ENCODE measurements at regions not wholly inside any gene's neighbourhood (a gene's known extent, or its start where the extent isn't known, plus 50 kb on each side); places are given as distances from the start of the nearest gene placed in this dataset.

DNA sequence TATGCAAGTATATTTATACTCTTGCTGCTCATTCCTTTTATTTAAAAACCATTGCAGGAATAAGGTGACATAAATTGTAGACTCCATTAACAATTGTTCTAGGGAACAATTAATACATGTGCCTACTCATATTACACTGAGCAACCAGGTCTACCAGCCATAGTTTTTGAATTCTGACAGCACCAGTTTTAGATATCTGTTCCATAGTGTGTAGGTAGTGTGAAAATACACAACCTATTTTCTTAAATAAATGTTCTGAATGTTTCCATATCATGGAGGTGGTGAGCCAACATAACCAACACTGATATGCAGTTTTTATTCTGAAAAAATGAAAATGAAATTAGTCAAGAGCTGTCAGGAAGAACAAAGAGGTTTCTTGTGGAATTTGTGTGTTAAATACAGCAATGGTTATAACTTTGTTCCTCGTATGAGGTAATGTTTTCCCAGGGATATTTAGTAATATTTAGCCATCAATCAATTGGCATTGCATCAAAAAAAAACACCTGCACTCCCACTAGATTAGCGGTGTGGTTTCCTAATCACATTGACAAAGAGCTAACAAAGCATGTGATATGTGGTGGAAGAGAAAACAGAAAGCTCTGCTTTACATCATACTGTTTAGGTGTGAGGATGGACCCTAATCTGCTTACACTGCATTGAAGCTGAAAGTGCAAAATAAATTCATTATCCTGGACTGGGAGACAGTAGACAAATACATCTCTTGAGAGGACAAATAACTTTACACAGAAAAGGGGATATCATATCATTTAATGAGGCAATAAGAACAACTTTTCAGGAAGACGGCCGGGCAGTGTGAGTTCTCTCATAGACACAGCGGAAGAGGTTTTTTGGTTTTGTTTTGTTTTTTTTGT lies 369.5 kb upstream of the THBS1 start:
- TF ChIP-seq, protein P1, sequence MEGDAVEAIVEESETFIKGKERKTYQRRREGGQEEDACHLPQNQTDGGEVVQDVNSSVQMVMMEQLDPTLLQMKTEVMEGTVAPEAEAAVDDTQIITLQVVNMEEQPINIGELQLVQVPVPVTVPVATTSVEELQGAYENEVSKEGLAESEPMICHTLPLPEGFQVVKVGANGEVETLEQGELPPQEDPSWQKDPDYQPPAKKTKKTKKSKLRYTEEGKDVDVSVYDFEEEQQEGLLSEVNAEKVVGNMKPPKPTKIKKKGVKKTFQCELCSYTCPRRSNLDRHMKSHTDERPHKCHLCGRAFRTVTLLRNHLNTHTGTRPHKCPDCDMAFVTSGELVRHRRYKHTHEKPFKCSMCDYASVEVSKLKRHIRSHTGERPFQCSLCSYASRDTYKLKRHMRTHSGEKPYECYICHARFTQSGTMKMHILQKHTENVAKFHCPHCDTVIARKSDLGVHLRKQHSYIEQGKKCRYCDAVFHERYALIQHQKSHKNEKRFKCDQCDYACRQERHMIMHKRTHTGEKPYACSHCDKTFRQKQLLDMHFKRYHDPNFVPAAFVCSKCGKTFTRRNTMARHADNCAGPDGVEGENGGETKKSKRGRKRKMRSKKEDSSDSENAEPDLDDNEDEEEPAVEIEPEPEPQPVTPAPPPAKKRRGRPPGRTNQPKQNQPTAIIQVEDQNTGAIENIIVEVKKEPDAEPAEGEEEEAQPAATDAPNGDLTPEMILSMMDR (IDR thresholded peaks at IDR 0.05; ENCODE audit: control extremely low read depth, extremely low read depth, low read depth, missing control alignments) = no peak
- POLR2A ChIA-PET = no interaction called here
- CTCF ChIA-PET = interaction anchor here (1.1 kb wide), 1 partner anchor 8 kb away, joined by 3 read pairs; no protein-coding TSS in a partner anchor
- no peak for DNase-seq (ENCODE audit: extremely low spot score)

DNA sequence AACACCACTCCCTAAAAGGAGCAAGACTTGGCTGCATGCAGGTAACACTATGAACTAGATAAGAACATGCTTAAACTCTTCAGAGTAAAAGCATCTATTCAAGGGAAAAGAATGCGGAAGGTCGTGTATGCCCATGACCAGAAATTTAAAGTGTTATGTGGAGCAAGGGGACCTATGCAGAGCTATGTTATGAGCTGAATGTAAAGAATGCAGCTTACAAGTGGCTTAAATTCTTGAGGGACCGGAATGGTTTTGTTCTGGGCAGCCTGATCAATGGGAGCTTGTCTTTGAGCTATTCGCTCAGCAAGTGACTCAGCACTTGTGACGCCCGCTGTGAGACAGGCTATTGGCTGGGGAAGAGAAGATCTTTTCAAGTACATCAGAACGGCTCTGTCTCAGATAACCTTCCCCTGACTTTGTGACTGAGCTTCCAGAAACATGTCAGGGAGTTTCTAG lies 367.5 kb upstream of the THBS1 start:
- no peak for DNase-seq (ENCODE audit: extremely low spot score)
- ChIA-PET POLR2A (no interaction called here), CTCF (interaction anchor here (0.8 kb wide), 1 partner anchor 9 kb away, joined by 3 read pairs; no protein-coding TSS in a partner anchor)
- TF ChIP-seq, protein P1 (IDR thresholded peaks at IDR 0.05; ENCODE audit: control extremely low read depth, extremely low read depth, low read depth, missing control alignments) = no peak

DNA sequence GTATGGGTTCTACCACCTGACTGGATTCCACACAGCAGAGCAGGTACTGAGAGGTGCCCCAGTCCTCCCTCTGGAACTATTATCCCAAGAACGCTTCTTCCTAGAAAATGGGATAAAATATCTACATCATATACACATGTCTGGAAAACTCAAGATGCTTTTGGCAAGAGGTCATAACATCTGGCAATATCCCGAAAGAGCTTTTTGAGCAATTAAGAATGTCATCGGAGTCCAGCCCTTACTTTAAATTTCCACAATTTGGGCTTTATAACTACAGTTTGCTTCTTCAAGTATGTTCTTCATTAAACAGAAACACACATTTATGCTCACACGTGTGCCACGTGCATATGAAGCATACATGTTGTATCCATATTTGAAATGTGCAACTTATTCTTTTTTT lies 365.9 kb upstream of the THBS1 start:
- CTCF ChIA-PET = no interaction called here
- POLR2A ChIA-PET = no interaction called here

DNA sequence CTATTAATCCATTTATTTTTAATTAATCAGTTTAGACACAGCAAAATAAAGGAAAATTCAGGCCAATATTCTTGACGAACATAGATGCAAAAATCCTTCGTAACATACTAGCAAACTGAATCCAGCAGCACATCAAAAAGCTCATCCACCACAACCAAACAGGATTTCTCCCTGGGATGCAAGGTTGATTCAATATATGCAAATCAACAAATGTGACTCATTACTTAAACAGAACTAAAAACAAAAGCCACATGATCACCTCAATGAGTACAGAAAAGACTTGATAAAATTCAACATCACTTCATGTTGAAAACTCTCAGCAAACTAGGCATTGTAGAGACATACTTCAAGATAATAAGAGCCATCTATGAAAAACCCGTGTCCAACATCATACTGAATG lies 364.1 kb upstream of the THBS1 start:
- ChIA-PET CTCF (no interaction called here), POLR2A (no interaction called here)
- no peak for DNase-seq (ENCODE audit: extremely low spot score)
- TF ChIP-seq, protein P1 (IDR thresholded peaks at IDR 0.05; ENCODE audit: control extremely low read depth, extremely low read depth, low read depth, missing control alignments) = no peak

More for the DNA sequence above, 365.9 kb upstream of the THBS1 start:
- TF ChIP-seq, protein P1 (IDR thresholded peaks at IDR 0.05; ENCODE audit: control extremely low read depth, extremely low read depth, low read depth, missing control alignments) = no peak
- no peak for DNase-seq (ENCODE audit: extremely low spot score)

DNA sequence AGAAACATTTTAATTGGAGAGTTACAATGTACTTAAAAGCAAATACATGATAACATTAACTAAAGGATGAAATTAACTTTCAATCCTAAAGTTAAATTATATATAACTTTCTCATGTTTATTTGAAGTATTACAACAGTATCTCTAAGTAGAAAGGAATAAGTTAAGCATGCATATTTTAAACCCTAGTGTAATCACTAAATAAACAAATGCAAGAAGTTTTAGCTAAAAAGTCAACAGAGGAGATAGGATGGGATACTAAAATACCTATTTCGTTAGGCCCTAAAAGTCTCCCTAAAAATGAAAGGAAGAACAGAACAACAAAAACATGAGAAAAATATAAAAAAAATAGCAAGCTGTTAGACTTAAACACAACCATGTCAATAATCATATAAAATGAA lies 361.3 kb upstream of the THBS1 start:
- POLR2A ChIA-PET = no interaction called here
- CTCF ChIA-PET = no interaction called here
- no peak for DNase-seq (ENCODE audit: extremely low spot score)
- TF ChIP-seq, protein P1 (IDR thresholded peaks at IDR 0.05; ENCODE audit: control extremely low read depth, extremely low read depth, low read depth, missing control alignments) = no peak

DNA sequence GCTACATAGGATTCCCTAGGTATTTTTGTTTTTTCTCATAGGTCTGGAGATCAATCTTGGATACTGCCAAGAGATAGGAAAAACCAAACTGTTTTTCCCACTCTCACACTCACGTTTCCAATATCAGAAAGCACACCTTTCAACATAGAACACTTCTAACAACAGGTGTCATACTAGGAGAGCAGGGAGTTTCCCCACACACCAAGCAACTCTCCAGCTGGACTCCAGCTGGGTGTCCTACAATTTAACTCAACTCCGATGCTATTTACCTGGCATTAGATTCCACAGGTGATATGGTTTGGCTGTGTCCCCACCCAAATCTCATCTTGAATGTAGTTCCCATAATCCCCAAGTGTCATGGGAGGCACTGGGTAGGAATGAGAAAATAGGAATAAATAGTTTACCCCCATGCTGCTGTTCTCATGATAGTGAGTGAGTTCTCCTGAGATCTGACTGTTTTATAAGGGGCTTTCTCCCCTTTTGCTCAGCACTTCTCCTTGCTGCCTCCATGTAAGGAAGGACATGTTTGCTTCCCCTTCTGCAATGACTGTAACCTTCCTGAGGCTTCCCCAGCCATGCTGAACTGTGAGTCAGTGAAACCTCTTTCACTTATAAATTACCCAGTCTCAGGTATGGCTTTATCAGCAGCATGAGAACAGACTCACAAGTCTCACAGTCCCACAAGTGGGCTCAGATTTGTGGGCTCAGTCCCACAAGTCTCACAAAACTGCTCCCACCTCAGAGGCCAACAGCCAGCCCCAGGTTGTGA lies 354.5 kb upstream of the THBS1 start:
- DNase-seq (ENCODE audit: extremely low spot score) = no peak
- ChIA-PET POLR2A (interaction anchor here (0.7 kb wide), 1 partner anchor 25 kb away, joined by 5 read pairs; no protein-coding TSS in a partner anchor), CTCF (no interaction called here)
- TF ChIP-seq, protein P1 (IDR thresholded peaks at IDR 0.05; ENCODE audit: control extremely low read depth, extremely low read depth, low read depth, missing control alignments) = no peak

All from GM10248 (cell line).